HG03432 (cell line): ENCODE measurements at regions not wholly inside any gene's neighbourhood (a gene's known extent, or its start where the extent isn't known, plus 50 kb on each side); places are given as distances from the start of the nearest gene placed in this dataset.
"Not testable (repeated sequence)": the region's sequence is repeated elsewhere in the genome, so short reads cannot be mapped to it uniquely, and the experiment has no call there.

Source experiments
- ATAC-seq: cut with Tn5 transposase; IDR thresholded peaks from one replicate; pipeline ENCODE4 v1.9.1; 2021; ENCODE audit warnings: mild to moderate bottlenecking, moderate library complexity; ENCODE audit not compliant: unreplicated experiment

GRCh38 chr3:104165866-104166265 lies 1200.8 kb upstream of the ALCAM start:
- ATAC-seq, result no peak

GRCh38 chr3:104168386-104168785 lies 1198.3 kb upstream of the ALCAM start:
- no peak for ATAC-seq

GRCh38 chr3:104175696-104176095 lies 1191.0 kb upstream of the ALCAM start:
- ATAC-seq, result no peak

- ATAC-seq, result no peak
Observed at GRCh38 chr3:104176706-104177105, 1190.0 kb upstream of the ALCAM start.

GRCh38 chr3:104178680-104179079 lies 1188.0 kb upstream of the ALCAM start:
- no peak for ATAC-seq

GRCh38 chr3:104180906-104181305 lies 1185.8 kb upstream of the ALCAM start:
- ATAC-seq, result no peak

GRCh38 chr3:104190681-104191080 lies 1176.0 kb upstream of the ALCAM start:
- ATAC-seq, result no peak

GRCh38 chr3:104198131-104198530 lies 1168.6 kb upstream of the ALCAM start:
- ATAC-seq, result no peak

- no peak for ATAC-seq
Observed at GRCh38 chr3:104206925-104207324, 1159.8 kb upstream of the ALCAM start.

GRCh38 chr3:104214277-104214676 lies 1152.4 kb upstream of the ALCAM start:
- ATAC-seq, result no peak

- no peak for ATAC-seq
Observed at GRCh38 chr3:104214937-104215336, 1151.8 kb upstream of the ALCAM start.

- ATAC-seq, result not testable (repeated sequence)
Observed at GRCh38 chr3:104219046-104219445, 1147.7 kb upstream of the ALCAM start.

- ATAC-seq, result no peak
Observed at GRCh38 chr3:104234442-104235194, 1132.1 kb upstream of the ALCAM start.

- no peak for ATAC-seq
Observed at GRCh38 chr3:104244680-104245220, 1122.0 kb upstream of the ALCAM start.

- ATAC-seq, result no peak
Observed at GRCh38 chr3:104245261-104245660, 1121.4 kb upstream of the ALCAM start.

GRCh38 chr3:104245981-104246380 lies 1120.7 kb upstream of the ALCAM start:
- ATAC-seq, result no peak

- no peak for ATAC-seq
Observed at GRCh38 chr3:104257486-104257885, 1109.2 kb upstream of the ALCAM start.

GRCh38 chr3:104263477-104263876 lies 1103.2 kb upstream of the ALCAM start:
- no peak for ATAC-seq

- ATAC-seq, result not testable (repeated sequence)
Observed at GRCh38 chr3:104266219-104266618, 1100.5 kb upstream of the ALCAM start.

- ATAC-seq, result no peak
Observed at GRCh38 chr3:104269771-104270170, 1096.9 kb upstream of the ALCAM start.

- peak; percentile 77 for ATAC-seq
Observed at GRCh38 chr3:104273046-104273649, 1093.6 kb upstream of the ALCAM start.

GRCh38 chr3:104275199-104275598 lies 1091.5 kb upstream of the ALCAM start:
- no peak for ATAC-seq
